Upper lobe of left lung (tissue), 6 donors: ENCODE measurements at regions not wholly inside any gene's neighbourhood (a gene's known extent, or its start where the extent isn't known, plus 50 kb on each side); places are given as distances from the start of the nearest gene placed in this dataset.
A peak's percentile ranks its signal among the peaks of the same experiment; 100 is the strongest.
"Not testable (repeated sequence)": the region's sequence is repeated elsewhere in the genome, so short reads cannot be mapped to it uniquely, and the experiment has no call there.

Source experiments
- ATAC-seq, 2 donors: fragments of 200-7000 bp; cut with Tn5 transposase; one replicate each; pipeline ENCODE4 v1.9.1; 2022; ENCODE audit warnings: mild to moderate bottlenecking in 2 of 2, moderate library complexity in 2 of 2; ENCODE audit not compliant: low FRiP score in 2 of 2
- DNase-seq, 2 donors: peaks; one replicate each; pipeline ENCODE4 v3.0.0-alpha.2; 2019 to 2020
- H3K27ac ChIP-seq, 4 donors: fragments of 200-600 bp; sonication (generic); one replicate each; pipeline ENCODE4 v1.5.1; 2016 to 2019
- H3K27me3 ChIP-seq, 4 donors: fragments of 200-600 bp; sonication (generic); one replicate each; pipeline ENCODE4 v1.5.1; 2017 to 2019
- H3K36me3 ChIP-seq, 4 donors: fragments of 200-600 bp; sonication (generic); one replicate each; pipeline ENCODE4 v1.5.1; 2016 to 2019
- H3K4me1 ChIP-seq, 4 donors: fragments of 200-600 bp; sonication (generic); one replicate each; pipeline ENCODE4 v1.5.1; 2018 to 2019
- H3K4me3 ChIP-seq, 4 donors: fragments of 200-600 bp; sonication (generic); one replicate each; pipeline ENCODE4 v1.5.1; 2017 to 2019; ENCODE audit warnings: mild to moderate bottlenecking in 2 of 4, moderate library complexity in 1 of 4
- H3K9me3 ChIP-seq, 4 donors: fragments of 200-600 bp; sonication (generic); one replicate each; pipeline ENCODE4 v1.5.1; 2018 to 2019
- CTCF ChIP-seq, 6 experiments: fragments of 450-650 bp in 4 of 6; fragments of 200-600 bp in 2 of 6; sonication (generic) in 2 of 6; IDR thresholded peaks; one replicate each; pipeline ENCODE4 v1.5.1; 2016 to 2019; ENCODE audit warnings: antibody characterized with exemption in 6 of 6
- EP300 ChIP-seq, 4 donors: sonication (generic); formaldehyde crosslinking; IDR thresholded peaks; one replicate each; pipeline ENCODE4 v1.5.1; 2017; ENCODE audit warnings: antibody characterized with exemption in 4 of 4, control low read depth in 2 of 4
- POLR2A ChIP-seq, 4 donors: fragments of 450-650 bp; IDR thresholded peaks; one replicate each; pipeline ENCODE4 v1.5.1; 2016 to 2017; ENCODE audit warnings: antibody characterized with exemption in 4 of 4, mild to moderate bottlenecking in 2 of 4
- POLR2AphosphoS5 ChIP-seq, 2 donors: sonication (generic); formaldehyde crosslinking; IDR thresholded peaks; one replicate each; pipeline ENCODE4 v1.5.1; 2017; ENCODE audit warnings: antibody characterized with exemption in 2 of 2
- WGBS, 2 donors: methylation state at CpG; one replicate each; pipeline ENCODE4 v1.1.5; 2017 to 2018; 5-methylcytosine and 5-hydroxymethylcytosine counted together
- donor health status: DM: no; HTN: no; CAD: no; lungs with moderate emphysema.
- donor health status: DM: no; HTN: yes; CAD: no; lungs with severe emphysema.

- Histone ChIP-seq H3K4me1 (no peaks in the 10 kb centered on the region), H3K27me3 (no peaks in the 10 kb centered on the region), H3K27ac (no peak overlapping the region), H3K9me3 (no peaks in the 10 kb centered on the region), H3K36me3 (no peaks in the 10 kb centered on the region), H3K4me3 (no peak overlapping the region)
- no peak for ATAC-seq
- TF ChIP-seq EP300 (IDR thresholded peaks at IDR 0.05) (no peak), POLR2AphosphoS5 (IDR thresholded peaks at IDR 0.05) (no peak), POLR2A (IDR thresholded peaks at IDR 0.05) (no peak), CTCF (IDR thresholded peaks at IDR 0.05) (no peak)
- DNase-seq = no peak
Observed at GRCh38 chrX:139360356-139360755, 170.2 kb upstream of the F9 start.

- not testable (repeated sequence) for H3K9me3 ChIP-seq, H3K4me3 ChIP-seq, H3K27me3 ChIP-seq, H3K27ac ChIP-seq, ATAC-seq, H3K36me3 ChIP-seq, DNase-seq, H3K4me1 ChIP-seq
- WGBS, 2 donors = 13 to 20% methylated on average over 2 to 4 of the region's 4 CpGs
Observed at GRCh38 chrX:139342594-139342991, 187.9 kb upstream of the F9 start.

- ATAC-seq, H3K4me1 ChIP-seq, H3K27ac ChIP-seq, H3K36me3 ChIP-seq, H3K9me3 ChIP-seq, H3K27me3 ChIP-seq, H3K4me3 ChIP-seq: not testable (repeated sequence)
- 29 to 30% methylated on average over 12 to 21 of the region's 21 CpGs for WGBS, 2 donors
- DNase-seq = peak in 1 of 2 donors; percentile 34
Observed at GRCh38 chrX:139341855-139342593, 188.5 kb upstream of the F9 start.

- H3K36me3 ChIP-seq = no peaks in the 10 kb centered on the region
- H3K4me1 ChIP-seq = no peaks in the 10 kb centered on the region
- 83 to 90% methylated on average over 1 to 2 of the region's 2 CpGs for WGBS, 2 donors
- H3K27ac ChIP-seq = no peak overlapping the region
- TF ChIP-seq POLR2AphosphoS5 (IDR thresholded peaks at IDR 0.05) (no peak), POLR2A (IDR thresholded peaks at IDR 0.05) (no peak), EP300 (IDR thresholded peaks at IDR 0.05) (no peak), CTCF (IDR thresholded peaks at IDR 0.05) (no peak)
- H3K4me3 ChIP-seq = no peak overlapping the region
- no peak for ATAC-seq
- no peaks in the 10 kb centered on the region for H3K27me3 ChIP-seq
- DNase-seq = no peak
- H3K9me3 ChIP-seq = no peaks in the 10 kb centered on the region
Observed at GRCh38 chrX:139332441-139332840, 198.1 kb upstream of the F9 start.

- Histone ChIP-seq H3K36me3 (no peaks in the 10 kb centered on the region), H3K27ac (no peak overlapping the region), H3K9me3 (no peaks in the 10 kb centered on the region), H3K4me1 (no peaks in the 10 kb centered on the region), H3K27me3 (no peaks in the 10 kb centered on the region), H3K4me3 (no peak overlapping the region)
- TF ChIP-seq EP300 (IDR thresholded peaks at IDR 0.05) (no peak), POLR2AphosphoS5 (IDR thresholded peaks at IDR 0.05) (no peak), CTCF (IDR thresholded peaks at IDR 0.05) (no peak), POLR2A (IDR thresholded peaks at IDR 0.05) (no peak)
- ATAC-seq (no peak), DNase-seq (no peak)
Observed at GRCh38 chrX:139327355-139327754, 203.2 kb upstream of the F9 start.

GRCh38 chrX:139324756-139325155 is 205.8 kb upstream of the F9 start:
- WGBS, 2 donors = 60 to 80% methylated on average over 2 of the region's 2 CpGs
- TF ChIP-seq EP300 (IDR thresholded peaks at IDR 0.05) = no peak
- no peak for TF ChIP-seq POLR2A (IDR thresholded peaks at IDR 0.05)
- TF ChIP-seq CTCF (IDR thresholded peaks at IDR 0.05) = no peak
- TF ChIP-seq POLR2AphosphoS5 (IDR thresholded peaks at IDR 0.05) = no peak
- peak in 1 of 2 donors; percentile 47 for DNase-seq
- Histone ChIP-seq H3K36me3 (no peaks in the 10 kb centered on the region), H3K4me1 (no peaks in the 10 kb centered on the region), H3K4me3 (no peak overlapping the region), H3K27ac (no peak overlapping the region), H3K27me3 (no peaks in the 10 kb centered on the region), H3K9me3 (no peaks in the 10 kb centered on the region)
- ATAC-seq = no peak

- ATAC-seq, H3K27me3 ChIP-seq, H3K27ac ChIP-seq, H3K4me1 ChIP-seq, H3K4me3 ChIP-seq, H3K9me3 ChIP-seq, H3K36me3 ChIP-seq: not testable (repeated sequence)
- 91 to 92% methylated on average over 12 to 19 of the region's 38 CpGs for WGBS, 2 donors
- peak in 1 of 2 donors; percentile 43 for DNase-seq
Observed at GRCh38 chrX:139320661-139321354, 209.7 kb upstream of the F9 start.

- DNase-seq, ATAC-seq, H3K4me3 ChIP-seq, H3K27me3 ChIP-seq, H3K36me3 ChIP-seq, H3K27ac ChIP-seq, H3K4me1 ChIP-seq: not testable (repeated sequence)
- H3K9me3 ChIP-seq = peaks cover 0 to 20% (median 0%) of the 10 kb centered on the region in 4 donors
Observed at GRCh38 chrX:139306675-139307074, 223.9 kb upstream of the F9 start.
